Right lobe of liver (tissue), 6 donors: ENCODE measurements at regions not wholly inside any gene's neighbourhood (a gene's known extent, or its start where the extent isn't known, plus 50 kb on each side); places are given as distances from the start of the nearest gene placed in this dataset.

Source experiments
- ATAC-seq, 4 donors: fragments of 200-7000 bp; cut with Tn5 transposase; one replicate each; pipeline ENCODE4 v1.9.1; 2020; ENCODE audit warnings: mild to moderate bottlenecking in 4 of 4, moderate library complexity in 4 of 4
- DNase-seq, 3 donors: peaks; one replicate each; pipeline ENCODE4 v3.0.0-alpha.2; 2020
- H3K27ac ChIP-seq, 3 donors: fragments of 200-600 bp; one replicate each; pipeline ENCODE4 v1.8.0; 2022
- H3K27me3 ChIP-seq, 2 donors: fragments of 200-600 bp; one replicate each; pipeline ENCODE4 v1.8.0; 2022
- H3K36me3 ChIP-seq, 4 donors: fragments of 200-600 bp; sonication (generic) in 1 of 4; one replicate each; pipeline versions ENCODE4 v1.5.1 to v1.8.0; 2017 to 2022; ENCODE audit warnings: control low read depth in 1 of 4
- H3K4me1 ChIP-seq, 4 donors: fragments of 200-600 bp; sonication (generic) in 1 of 4; one replicate each; pipeline versions ENCODE4 v1.5.1 to v1.8.0; 2017 to 2022; ENCODE audit warnings: control low read depth in 1 of 4
- H3K4me3 ChIP-seq, 3 donors: fragments of 200-600 bp; one replicate each; pipeline ENCODE4 v1.8.0; 2022
- H3K9me3 ChIP-seq, 4 donors: fragments of 200-600 bp; sonication (generic) in 1 of 4; one replicate each; pipeline versions ENCODE4 v1.5.1 to v1.8.0; 2017 to 2022; ENCODE audit warnings: control low read depth in 1 of 4
- POLR2A ChIP-seq: fragments of 450-650 bp; IDR thresholded peaks from one replicate; pipeline ENCODE4 v1.6.1; 2017; ENCODE audit warnings: antibody characterized with exemption, mild to moderate bottlenecking
- WGBS: methylation state at CpG from one replicate; pipeline ENCODE4 v1.1.6; 2018; ENCODE audit warnings: low coverage, low lambda C conversion rate; ENCODE audit not compliant: insufficient coverage; ENCODE audit errors: missing lambda C conversion rate; 5-methylcytosine and 5-hydroxymethylcytosine counted together
- intact Hi-C, 2 donors: fragments of 100-400 bp; cut with DNase I; formaldehyde crosslinking; loops; one replicate each; pipeline versions ENCODE4 v1.11.2 to v1.14.1; 2022
- TF ChIP-seq, protein P1 (sequence below), 4 donors: fragments of 200-600 bp in 3 of 4; fragments of 450-650 bp in 1 of 4; IDR thresholded peaks; one replicate each; pipeline versions ENCODE4 v1.5.1 to v1.8.0; 2016 to 2022; ENCODE audit warnings: antibody characterized with exemption in 4 of 4, mild to moderate bottlenecking in 2 of 4
- donor health status: DM: no; HTN: yes; CAD: no.
- donor health status: DM: no; HTN: no; CAD: no.
- donor health status: DM: no; HTN: no; CAD: no.
- donor health status: DM: no; HTN: yes; CAD: no.
- donor health status: DM: no; HTN: yes; CAD: no.

DNA sequence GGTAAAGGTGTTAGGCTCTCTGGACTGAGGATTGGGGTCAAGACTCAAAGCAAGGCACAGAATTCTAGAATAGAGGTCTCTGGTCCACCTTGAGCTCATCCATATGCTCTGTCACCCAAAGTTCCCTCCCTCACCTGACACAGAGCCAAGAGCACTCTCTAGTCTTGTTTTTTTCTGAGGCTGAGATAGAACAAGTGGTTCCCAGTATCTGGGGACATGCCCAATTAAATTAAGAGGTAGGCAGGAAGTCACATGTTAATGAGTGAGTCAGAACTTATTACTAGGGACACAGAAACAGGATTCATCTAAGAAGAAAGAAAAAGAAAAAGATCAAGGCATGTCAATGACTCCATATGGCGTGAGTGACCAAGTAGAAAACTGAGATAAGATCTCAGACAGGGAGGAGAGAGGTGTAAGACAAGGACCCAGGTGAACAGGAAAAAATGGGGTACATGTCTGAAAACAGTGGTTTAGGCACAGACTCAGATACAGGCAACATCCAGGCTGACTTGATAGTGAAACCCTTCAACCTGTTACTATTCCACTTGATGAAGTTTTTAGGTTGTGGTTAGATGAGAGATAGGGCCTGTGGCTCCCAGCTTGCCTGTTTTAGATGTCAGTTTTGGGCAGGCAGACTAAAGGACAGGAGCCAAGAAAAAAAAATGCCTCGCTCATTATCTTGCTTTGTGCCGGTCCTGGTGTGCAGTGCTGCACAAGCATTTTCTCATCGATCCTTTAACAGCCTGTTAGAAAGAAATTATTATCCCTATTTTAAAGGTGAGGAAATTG is 609.9 kb downstream of the CCSER2 start:
- H3K4me3 ChIP-seq, result no peak overlapping the region
- DNase-seq (no peak), ATAC-seq (no peak)
- no peak for TF ChIP-seq POLR2A
- TF ChIP-seq, protein P1, sequence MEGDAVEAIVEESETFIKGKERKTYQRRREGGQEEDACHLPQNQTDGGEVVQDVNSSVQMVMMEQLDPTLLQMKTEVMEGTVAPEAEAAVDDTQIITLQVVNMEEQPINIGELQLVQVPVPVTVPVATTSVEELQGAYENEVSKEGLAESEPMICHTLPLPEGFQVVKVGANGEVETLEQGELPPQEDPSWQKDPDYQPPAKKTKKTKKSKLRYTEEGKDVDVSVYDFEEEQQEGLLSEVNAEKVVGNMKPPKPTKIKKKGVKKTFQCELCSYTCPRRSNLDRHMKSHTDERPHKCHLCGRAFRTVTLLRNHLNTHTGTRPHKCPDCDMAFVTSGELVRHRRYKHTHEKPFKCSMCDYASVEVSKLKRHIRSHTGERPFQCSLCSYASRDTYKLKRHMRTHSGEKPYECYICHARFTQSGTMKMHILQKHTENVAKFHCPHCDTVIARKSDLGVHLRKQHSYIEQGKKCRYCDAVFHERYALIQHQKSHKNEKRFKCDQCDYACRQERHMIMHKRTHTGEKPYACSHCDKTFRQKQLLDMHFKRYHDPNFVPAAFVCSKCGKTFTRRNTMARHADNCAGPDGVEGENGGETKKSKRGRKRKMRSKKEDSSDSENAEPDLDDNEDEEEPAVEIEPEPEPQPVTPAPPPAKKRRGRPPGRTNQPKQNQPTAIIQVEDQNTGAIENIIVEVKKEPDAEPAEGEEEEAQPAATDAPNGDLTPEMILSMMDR (IDR thresholded peaks at IDR 0.05), result no peak
- H3K36me3 ChIP-seq, result no peaks in the 10 kb centered on the region
- no peak overlapping the region for H3K27ac ChIP-seq
- 57% methylated on average over 4 of the region's 4 CpGs for WGBS
- intact Hi-C loops, result no loop called here
- H3K9me3 ChIP-seq, result no peaks in the 10 kb centered on the region
- H3K27me3 ChIP-seq, result no peaks in the 10 kb centered on the region
- H3K4me1 ChIP-seq, result no peaks in the 10 kb centered on the region

DNA sequence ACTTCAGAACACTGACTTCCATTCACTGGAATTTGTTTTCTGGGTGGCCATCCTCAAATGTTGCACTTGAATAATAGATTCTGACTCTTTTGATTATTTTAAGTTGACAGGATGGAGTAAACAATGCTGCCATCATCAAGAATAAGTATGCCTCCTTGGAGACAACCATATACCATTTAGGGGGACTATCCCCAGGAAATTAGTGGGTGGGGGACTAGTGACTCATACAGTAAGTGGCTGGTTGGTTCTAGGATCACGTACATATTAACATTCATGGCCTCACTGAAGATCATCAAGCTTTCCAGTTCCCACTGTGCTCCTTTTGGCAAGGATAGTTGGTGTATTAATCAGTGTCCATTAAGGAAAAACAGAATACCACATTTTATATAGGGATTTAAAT is 615.2 kb downstream of the CCSER2 start:
- no peak overlapping the region for H3K4me3 ChIP-seq
- intact Hi-C loops, result no loop called here
- H3K27ac ChIP-seq, result no peak overlapping the region
- no peaks in the 10 kb centered on the region for H3K36me3 ChIP-seq
- H3K9me3 ChIP-seq, result no peaks in the 10 kb centered on the region
- no peak for DNase-seq
- no peak for TF ChIP-seq POLR2A
- TF ChIP-seq, protein P1 (IDR thresholded peaks at IDR 0.05), result no peak
- H3K4me1 ChIP-seq, result no peaks in the 10 kb centered on the region
- WGBS, result 69% methylated on average over 1 of the region's 1 CpG
- no peaks in the 10 kb centered on the region for H3K27me3 ChIP-seq
- no peak for ATAC-seq

DNA sequence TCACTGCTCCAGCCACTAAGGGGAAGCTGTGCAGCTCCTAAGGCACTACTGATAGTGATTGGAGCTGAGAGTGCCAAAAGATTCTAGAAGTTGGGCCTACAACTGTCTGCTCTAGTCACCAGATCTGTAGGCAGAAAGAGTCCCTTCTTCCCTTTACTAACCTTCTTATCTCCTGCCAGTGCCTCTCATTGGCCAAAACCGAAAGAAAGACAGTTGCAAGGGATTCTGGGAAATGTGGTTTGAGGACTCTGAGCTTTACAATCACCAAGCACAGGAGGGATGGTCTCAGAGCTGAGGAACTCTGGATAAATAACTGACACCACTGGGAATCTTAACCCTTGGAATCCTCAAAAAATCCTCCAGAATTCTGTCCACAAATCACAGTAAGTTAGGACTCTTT is 615.8 kb downstream of the CCSER2 start:
- no peak for DNase-seq
- 13% methylated on average over 1 of the region's 1 CpG for WGBS
- Histone ChIP-seq H3K36me3 (no peaks in the 10 kb centered on the region), H3K4me3 (no peak overlapping the region), H3K27ac (no peak overlapping the region), H3K27me3 (no peaks in the 10 kb centered on the region), H3K4me1 (no peaks in the 10 kb centered on the region), H3K9me3 (no peaks in the 10 kb centered on the region)
- ATAC-seq, result no peak
- TF ChIP-seq, protein P1 (IDR thresholded peaks at IDR 0.05), result no peak
- no peak for TF ChIP-seq POLR2A
- intact Hi-C loops, result no loop called here

DNA sequence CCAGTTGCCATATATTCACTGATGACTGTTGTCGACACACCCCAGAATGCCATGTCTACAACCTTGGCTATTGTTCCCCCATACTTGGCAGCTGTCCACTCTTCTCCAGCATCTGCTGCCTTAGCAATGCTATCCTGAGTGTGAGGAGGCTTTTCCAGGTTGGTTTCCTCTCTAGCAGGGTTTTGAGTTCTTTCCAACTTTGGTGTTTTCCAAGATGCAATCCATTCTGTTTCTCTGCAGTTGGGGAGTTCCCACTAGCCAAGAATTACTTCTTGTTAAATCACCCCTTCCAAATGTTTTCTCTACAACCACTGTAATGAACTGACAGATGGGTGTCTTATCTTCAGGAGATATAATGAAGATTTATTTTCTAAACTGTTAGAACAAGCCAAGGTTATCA is 617.4 kb downstream of the CCSER2 start:
- no peak for ATAC-seq
- intact Hi-C loops, result no loop called here
- Histone ChIP-seq H3K27ac (no peak overlapping the region), H3K27me3 (no peaks in the 10 kb centered on the region), H3K4me1 (no peaks in the 10 kb centered on the region), H3K36me3 (no peaks in the 10 kb centered on the region), H3K4me3 (no peak overlapping the region), H3K9me3 (no peaks in the 10 kb centered on the region)
- 80% methylated on average over 1 of the region's 1 CpG for WGBS
- no peak for TF ChIP-seq POLR2A
- TF ChIP-seq, protein P1 (IDR thresholded peaks at IDR 0.05), result no peak
- DNase-seq, result no peak
